ENCODE measurements at regions not wholly inside any gene's neighbourhood (a gene's known extent, or its start where the extent isn't known, plus 50 kb on each side); places are given as distances from the start of the nearest gene placed in this dataset.

DNA sequence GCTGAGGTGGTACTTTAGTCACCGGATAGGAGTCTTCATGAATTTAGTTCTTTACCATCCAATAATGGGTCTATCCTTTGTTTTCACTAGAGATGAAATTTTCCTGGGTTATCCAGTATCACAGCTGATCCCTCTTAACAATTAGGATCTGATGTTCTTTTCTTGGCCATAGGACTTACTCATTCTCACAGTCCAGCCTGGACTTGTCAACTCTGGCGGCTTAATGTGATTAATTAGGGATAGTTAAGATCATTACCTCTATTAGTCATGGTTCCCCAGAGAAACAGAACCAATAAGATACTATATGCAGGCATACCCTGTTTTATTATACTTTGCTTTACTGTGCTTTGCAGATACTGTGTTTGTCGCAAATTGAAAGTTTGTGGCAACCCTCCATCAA, 272.7 kb upstream of the FAT4 start:
- no peak overlapping the region for H3K27ac Mint-ChIP-seq (ENCODE audit: unreplicated experiment)
- H3K9me3 Mint-ChIP-seq (ENCODE audit: low read depth) = peaks cover 9% of the 10 kb centered on the region
- no peak for TF ChIP-seq CTCF (IDR thresholded peaks at IDR 0.05)
- H3K4me1 Mint-ChIP-seq (ENCODE audit: low read depth) = peaks cover 32% of the 10 kb centered on the region
- no peak overlapping the region for H3K4me3 Mint-ChIP-seq (ENCODE audit: unreplicated experiment)
- peaks cover 4% of the 10 kb centered on the region for H3K36me3 Mint-ChIP-seq (ENCODE audit: low read depth)
- no peaks in the 10 kb centered on the region for H3K27me3 Mint-ChIP-seq (ENCODE audit: low read depth)
- no peak for DNase-seq (ENCODE audit: low spot score)

DNA sequence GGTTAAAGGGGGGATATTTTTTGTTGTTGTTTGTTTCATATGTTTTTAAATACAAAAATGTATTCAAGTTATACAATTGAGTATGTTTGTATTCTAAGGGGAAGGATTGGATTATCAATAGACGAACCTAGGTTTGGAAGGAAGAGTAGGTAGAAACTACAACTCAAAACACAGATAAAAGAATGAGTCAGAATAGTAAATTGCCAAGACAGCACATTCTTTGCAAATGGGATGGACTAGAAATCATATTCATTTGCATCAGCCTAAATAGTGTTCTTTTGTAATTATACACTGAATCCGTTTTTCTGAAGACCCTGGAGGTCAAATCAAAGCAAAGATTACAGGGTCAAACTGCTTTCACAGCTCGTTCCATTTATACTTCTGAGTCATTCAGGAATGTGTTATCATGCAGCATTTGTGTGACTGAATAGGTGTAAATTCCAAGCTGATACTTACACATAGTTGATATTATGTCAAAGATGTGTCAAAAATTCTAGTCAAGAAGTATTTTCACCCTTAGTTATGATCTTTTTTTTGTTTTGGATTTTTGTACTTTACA, 273.3 kb upstream of the FAT4 start:
- Mint-ChIP-seq H3K27ac (ENCODE audit: unreplicated experiment) (peak overlapping the region; percentile 3), H3K27me3 (ENCODE audit: low read depth) (no peaks in the 10 kb centered on the region)

DNA sequence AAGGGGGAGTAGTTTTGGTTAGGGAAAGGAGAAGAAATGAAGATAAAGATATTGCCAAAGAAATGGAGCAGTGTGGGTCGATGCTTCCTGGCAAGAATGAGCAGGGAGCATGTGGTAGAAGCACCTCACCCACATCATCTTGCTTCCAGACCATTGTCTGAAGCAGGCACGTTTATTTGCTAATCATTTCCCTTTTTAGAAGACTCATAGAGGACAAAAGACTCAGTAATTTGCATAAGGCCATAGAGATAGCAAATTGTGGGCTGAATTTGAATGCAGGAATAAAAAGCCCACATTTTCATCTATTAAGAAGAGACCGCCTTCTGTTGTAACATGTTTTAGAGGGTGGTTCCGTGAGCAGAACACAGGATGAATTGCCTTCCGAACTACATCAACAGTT, 275.2 kb upstream of the FAT4 start:
- Mint-ChIP-seq H3K9me3 (ENCODE audit: low read depth) (peaks cover 3% of the 10 kb centered on the region), H3K27me3 (ENCODE audit: low read depth) (no peaks in the 10 kb centered on the region), H3K36me3 (ENCODE audit: low read depth) (no peaks in the 10 kb centered on the region), H3K27ac (ENCODE audit: unreplicated experiment) (no peak overlapping the region), H3K4me3 (ENCODE audit: unreplicated experiment) (no peak overlapping the region), H3K4me1 (ENCODE audit: low read depth) (peaks cover 13% of the 10 kb centered on the region)
- no peak for TF ChIP-seq CTCF (IDR thresholded peaks at IDR 0.05)
- no peak for DNase-seq (ENCODE audit: low spot score)

More for the DNA sequence above, 273.3 kb upstream of the FAT4 start:
- no peak overlapping the region for H3K4me3 Mint-ChIP-seq (ENCODE audit: unreplicated experiment)
- peaks cover 3% of the 10 kb centered on the region for H3K9me3 Mint-ChIP-seq (ENCODE audit: low read depth)
- no peaks in the 10 kb centered on the region for H3K36me3 Mint-ChIP-seq (ENCODE audit: low read depth)
- TF ChIP-seq CTCF (IDR thresholded peaks at IDR 0.05) = no peak
- peaks cover 27% of the 10 kb centered on the region for H3K4me1 Mint-ChIP-seq (ENCODE audit: low read depth)
- no peak for DNase-seq (ENCODE audit: low spot score)

DNA sequence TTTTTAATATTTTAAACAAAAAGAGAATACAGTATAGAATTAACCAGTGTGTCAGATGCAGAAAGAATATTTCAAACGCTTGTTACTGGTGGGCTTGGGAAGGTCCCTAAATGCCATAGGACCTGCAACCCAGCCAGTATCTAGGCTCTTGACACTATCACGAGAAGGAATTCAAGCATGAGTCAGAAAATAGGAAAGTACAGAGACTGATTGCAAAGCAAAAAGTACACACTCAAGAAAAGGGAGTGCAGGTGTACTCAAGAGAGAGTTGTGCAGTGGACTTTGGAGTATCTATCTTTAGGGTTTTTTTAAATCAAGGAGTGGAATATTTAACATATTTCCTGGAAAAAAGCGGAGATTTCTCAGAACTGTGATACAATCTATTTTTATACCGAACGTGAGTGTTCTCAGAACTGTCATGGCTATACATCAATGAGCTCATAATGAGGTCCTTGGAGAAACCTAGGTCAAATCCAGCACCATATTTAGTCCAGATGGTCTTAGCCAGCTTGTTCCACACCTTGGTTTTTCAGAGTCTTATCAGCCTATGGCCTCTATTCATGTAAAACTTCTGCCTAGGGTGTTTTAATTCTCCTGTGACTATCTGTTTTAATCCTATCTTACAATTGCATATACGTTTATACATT, 291.8 kb upstream of the FAT4 start:
- peaks cover 2% of the 10 kb centered on the region for H3K36me3 Mint-ChIP-seq (ENCODE audit: low read depth)
- DNase-seq (ENCODE audit: low spot score) = no peak
- H3K9me3 Mint-ChIP-seq (ENCODE audit: low read depth) = peaks cover 19% of the 10 kb centered on the region
- H3K4me3 Mint-ChIP-seq (ENCODE audit: unreplicated experiment) = no peak overlapping the region
- H3K27ac Mint-ChIP-seq (ENCODE audit: unreplicated experiment) = no peak overlapping the region
- peaks cover 7% of the 10 kb centered on the region for H3K4me1 Mint-ChIP-seq (ENCODE audit: low read depth)
- H3K27me3 Mint-ChIP-seq (ENCODE audit: low read depth) = no peaks in the 10 kb centered on the region
- no peak for TF ChIP-seq CTCF (IDR thresholded peaks at IDR 0.05)

- Mint-ChIP-seq H3K4me1 (ENCODE audit: low read depth) (peaks cover 7% of the 10 kb centered on the region), H3K36me3 (ENCODE audit: low read depth) (peaks cover 2% of the 10 kb centered on the region), H3K27me3 (ENCODE audit: low read depth) (no peaks in the 10 kb centered on the region), H3K27ac (ENCODE audit: unreplicated experiment) (no peak overlapping the region), H3K4me3 (ENCODE audit: unreplicated experiment) (no peak overlapping the region), H3K9me3 (ENCODE audit: low read depth) (peaks cover 19% of the 10 kb centered on the region)
- TF ChIP-seq CTCF (IDR thresholded peaks at IDR 0.05) = no peak
- DNase-seq (ENCODE audit: low spot score) = no peak
Observed at GRCh38 chr4:125021189-125021588, 293.6 kb upstream of the FAT4 start.
